AG08395 (cell line): ENCODE measurements at regions not wholly inside any gene's neighbourhood (a gene's known extent, or its start where the extent isn't known, plus 50 kb on each side); places are given as distances from the start of the nearest gene placed in this dataset.
"Not testable (repeated sequence)": the region's sequence is repeated elsewhere in the genome, so short reads cannot be mapped to it uniquely, and the experiment has no call there.

Experiments used
- DNase-seq: peaks from one replicate; pipeline ENCODE4 v3.0.0; 2012; ENCODE audit warnings: mixed read lengths, low spot score

GRCh38 chr6:27805347-27805746 is 106.8 kb downstream of the OR2B2 start:
- DNase-seq: no peak

DNA sequence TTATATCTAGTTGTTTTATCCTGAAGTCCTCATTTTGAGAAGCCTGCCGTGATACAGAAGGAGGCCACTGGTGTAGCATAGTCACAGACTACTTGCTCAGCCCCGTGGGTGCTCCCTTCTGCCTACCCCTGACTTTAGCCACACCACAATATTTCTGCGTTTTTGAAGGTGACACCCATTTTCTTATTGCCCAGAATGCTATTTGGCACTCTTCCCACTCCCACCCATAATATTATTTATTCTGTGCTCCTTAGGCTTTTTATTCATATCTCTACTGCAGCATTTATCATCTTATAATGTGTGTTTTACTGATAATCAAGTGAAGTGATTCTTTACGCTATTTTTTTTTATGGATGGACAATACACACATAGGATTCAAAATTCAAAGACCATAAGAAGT is 107.3 kb downstream of the OR2B2 start:
- DNase-seq: no peak

- no peak for DNase-seq
Measured at GRCh38 chr6:27800731-27801373, 111.3 kb downstream of the OR2B2 start.

DNA sequence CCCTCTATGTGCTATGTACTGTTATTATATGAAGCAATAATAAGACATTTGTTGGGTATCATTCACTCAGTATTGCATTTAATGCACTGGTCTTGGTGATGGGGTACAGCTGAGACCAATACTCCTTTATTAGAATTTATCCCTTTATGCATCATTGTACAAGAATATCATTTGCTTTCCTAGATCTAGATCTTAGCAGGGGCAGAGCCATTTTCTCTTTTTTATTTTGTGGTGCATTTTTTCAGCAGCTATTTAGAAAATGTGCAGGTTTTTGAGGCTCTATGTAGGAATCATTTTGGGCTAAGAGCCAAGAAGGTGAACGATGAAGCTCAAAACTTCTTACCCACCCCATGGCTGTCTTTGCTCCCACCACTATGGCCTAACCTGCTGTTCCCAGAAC is 114.2 kb downstream of the OR2B2 start:
- DNase-seq: no peak

DNA sequence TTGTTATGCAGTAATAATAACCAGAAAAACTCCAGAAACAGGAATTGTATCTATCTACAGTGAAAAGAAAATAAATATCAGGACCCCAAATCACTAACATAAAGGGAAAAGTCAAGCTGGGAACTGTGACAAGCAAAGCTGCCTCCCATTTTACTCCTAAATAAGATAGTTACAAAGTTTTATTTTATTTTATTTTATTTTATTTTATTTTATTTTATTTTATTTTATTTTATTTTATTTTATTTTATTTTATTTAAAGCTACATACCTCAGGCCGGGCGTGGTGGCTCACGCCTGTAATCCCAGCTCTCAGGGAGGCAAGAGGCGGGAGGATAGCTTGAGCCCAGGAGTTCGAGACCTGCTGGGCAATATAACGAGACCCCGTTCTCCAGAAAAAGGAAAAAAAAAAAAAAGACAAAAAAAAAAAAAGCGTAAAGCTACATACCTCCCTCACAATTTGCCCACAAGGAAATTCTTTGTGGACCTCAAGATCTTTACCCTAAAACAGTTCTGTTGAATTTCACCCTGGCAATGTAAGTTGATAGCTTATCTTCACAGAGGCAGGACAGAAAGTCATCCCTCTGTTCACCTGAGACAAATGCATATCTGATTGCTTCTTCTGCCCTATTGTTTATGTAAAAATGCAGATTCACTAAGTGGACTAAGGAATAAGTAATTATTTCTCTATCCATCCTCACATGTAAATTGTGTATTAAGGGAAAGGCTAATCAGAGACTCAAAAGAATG is 115.3 kb downstream of the OR2B2 start:
- DNase-seq: not testable (repeated sequence)

- peak; percentile 82 for DNase-seq
Measured at GRCh38 chr6:27795697-27796494, 116.3 kb downstream of the OR2B2 start.

DNA sequence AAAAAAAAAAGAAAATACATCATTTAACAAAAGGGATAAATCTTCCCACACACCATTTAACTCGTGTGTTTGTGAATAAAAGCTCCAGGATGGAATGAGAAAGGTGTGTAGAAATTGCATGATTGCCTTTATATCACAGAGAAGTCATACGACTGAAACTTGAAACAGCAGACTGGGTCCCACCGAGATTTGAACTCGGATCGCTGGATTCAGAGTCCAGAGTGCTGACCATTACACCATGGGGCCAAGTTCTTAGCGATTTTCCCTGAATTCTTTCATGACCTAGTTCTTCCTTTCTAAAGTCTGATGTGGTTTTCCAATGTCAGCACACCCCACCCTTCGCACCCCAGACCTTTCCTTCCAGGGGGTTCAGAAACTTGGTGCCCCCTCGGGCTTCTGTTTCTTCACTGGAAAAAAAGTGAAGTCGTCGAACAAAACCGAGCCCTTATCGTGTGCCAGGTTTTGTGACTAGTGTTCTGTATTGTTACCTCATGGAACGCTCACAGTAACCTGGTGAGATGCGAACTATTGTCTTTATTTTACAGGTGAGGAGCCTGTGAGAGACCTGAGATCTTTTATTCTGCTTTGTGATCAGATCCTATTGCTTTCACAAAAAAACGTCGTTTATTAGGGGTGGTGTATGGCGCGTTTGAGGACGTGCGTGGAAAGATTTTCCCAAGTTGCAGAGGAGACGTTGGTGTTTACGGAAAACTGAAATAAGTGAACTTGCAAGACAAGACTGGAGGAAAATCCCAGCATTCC is 120.8 kb downstream of the OR2B2 start:
- DNase-seq: peak; percentile 49

DNA sequence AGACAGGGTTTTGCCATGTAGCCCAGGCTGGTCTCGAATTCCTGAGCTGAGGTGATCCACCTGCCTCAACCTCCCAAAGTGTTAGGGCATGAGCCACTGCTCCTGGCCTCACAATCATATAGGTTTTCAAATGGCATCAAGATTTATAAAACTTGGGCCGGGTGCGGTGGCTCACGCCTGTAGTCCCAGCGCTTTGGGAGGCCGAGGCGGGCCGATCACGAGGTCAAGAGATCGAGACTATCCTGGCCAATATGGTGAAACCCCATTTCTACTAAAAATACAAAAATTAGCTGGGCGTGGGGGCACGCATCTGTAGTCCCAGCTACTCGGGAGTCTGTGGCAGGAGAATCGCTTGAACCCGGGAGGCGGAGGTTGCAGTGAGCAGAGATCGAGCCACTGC is 123.8 kb downstream of the OR2B2 start:
- not testable (repeated sequence) for DNase-seq

GRCh38 chr6:27786048-27786447 is 126.1 kb downstream of the OR2B2 start:
- no peak for DNase-seq

DNA sequence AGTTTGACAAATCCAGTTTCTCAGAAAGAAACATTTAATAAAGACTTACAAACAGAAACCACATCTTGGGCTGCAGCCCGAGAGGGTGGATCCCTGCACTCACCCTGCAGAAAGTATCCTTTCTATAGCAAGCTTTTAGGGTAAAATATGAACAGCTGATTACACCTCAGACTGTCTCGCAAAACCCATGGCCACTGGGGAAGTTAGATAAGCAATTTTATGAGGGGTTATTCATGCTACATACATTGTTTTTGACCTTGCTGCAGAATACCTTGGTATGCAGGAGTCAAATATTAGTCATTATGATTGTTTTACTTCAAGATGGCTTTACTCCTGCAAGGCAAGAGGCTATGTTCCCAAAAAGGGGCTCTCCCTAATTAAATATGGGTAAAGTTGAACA is 126.9 kb downstream of the OR2B2 start:
- no peak for DNase-seq

DNA sequence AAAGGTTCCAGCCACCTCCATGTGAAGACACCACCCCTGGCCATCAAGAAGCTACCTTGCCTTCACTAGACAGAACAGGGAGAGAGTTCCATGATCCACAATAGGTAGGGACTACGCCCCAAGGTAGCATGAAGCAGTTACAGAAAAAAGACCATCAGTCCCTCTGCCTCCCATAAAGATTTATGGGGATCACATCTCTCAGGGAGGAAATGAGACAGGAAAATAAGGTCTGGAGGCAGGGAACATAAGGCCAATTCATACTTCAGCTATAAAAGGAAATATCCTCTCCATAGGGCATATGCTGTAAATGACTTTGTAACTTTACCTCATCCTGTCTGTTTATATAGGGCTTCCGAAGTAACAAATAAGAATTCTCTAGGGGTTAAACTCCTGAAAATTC is 129.4 kb downstream of the OR2B2 start:
- no peak for DNase-seq

DNA sequence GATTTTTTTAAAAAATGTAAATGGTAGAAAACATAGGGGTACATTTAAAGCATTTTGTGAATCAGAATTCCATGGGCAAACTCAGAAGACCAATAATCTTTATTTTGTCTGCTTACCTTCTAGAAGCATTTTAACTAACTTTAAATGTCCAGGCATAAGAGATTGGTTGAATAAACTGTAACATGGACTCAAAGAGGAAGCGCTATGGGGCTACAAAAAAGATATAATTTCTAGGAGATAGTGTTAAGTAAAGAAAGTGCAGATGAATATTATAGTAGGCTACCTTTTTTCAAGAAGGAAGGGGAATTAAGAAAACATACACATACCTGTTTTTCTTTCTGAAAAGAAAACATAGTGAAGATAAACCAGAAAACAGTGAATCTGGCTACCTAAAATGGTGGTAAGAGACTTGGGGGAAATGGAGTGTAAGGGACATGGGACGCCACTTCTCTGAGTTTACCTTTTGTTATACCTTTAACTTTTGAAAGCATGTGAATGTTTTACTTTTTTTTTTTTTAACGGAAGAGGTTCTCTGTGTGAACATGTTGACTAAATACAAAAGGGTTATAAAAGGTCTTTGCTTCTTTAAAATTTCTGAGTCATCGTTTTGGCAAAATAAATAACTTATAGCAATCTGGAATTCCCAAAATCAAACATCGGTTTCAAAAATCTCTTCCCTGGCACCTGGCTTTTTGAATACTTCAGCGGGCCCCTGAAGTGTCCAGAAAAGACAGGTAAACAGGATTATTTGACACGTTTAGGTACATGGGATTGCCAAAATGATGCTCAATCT is 133.4 kb downstream of the OR2B2 start:
- no peak for DNase-seq

GRCh38 chr6:27777614-27778355 is 134.4 kb downstream of the OR2B2 start:
- no peak for DNase-seq

DNA sequence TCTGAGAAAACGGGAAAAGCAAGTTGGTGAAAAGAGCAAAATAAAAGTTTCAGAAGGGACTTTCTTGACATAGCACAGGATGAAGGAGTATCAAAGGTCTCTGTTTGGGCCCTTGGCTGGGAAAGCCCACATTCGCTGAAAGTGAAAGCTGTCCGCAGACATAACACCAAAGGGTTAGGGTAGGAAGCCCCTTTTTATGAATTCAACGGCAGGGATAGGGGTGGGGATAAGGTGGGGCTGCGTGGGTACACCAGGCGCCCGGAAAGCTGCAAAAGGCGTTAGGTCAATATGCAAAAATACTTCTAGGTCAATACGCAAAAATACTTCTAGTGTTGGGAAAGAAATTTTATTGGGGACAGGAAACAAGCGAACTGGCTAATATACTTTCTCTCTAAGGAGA is 135.1 kb downstream of the OR2B2 start:
- DNase-seq: no peak

GRCh38 chr6:27776504-27776903 is 135.7 kb downstream of the OR2B2 start:
- DNase-seq: no peak

DNA sequence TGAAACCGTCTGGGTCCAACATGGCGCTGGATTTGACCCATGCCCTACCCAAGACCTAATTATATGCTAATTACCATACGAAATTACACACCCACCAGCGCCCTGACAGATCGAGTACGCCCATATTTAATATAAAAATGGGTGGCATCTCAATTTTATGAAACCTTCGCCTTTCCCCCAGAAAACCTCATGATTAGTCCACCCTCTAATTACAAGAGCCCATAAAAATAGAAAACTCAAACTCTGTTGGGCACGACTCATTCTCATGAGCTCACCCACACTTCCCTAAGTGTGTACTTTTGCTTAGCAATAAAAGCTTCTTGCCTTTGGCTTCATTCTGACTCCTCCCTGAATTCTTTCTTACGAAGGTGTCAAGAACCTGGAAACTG is 136.4 kb downstream of the OR2B2 start:
- no peak for DNase-seq

DNA sequence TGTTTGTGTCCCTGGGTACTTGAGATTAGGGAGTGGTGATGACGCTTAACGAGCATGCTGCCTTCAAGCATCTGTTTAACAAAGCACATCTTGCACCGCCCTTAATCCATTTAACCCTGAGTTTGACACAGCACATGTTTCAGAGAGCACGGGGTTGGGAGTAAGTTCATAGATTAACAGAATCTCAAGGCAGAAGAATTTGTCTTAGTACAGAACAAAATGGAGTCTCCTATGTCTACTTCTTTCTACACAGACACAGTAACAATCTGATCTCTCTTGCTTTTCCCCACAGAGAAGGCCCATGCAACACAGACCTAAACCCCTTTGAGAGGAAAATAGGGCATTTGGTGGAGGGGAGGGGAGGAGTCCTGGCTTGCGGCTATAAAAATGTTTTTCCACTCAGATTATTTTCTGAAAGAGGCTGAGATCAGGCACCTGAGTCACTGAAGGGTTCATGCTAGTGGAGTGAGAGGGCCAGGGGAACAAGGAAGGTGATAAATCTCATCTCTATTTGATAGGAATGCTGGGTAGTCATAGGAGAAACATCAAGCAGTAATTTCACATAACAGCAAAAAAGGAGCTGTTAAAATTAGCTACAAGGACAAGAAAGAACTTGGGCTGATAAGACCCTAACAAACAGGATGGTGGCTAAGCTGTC is 136.9 kb downstream of the OR2B2 start:
- peak; percentile 18 for DNase-seq

GRCh38 chr6:27774264-27774600 is 138.0 kb downstream of the OR2B2 start:
- not testable (repeated sequence) for DNase-seq

DNA sequence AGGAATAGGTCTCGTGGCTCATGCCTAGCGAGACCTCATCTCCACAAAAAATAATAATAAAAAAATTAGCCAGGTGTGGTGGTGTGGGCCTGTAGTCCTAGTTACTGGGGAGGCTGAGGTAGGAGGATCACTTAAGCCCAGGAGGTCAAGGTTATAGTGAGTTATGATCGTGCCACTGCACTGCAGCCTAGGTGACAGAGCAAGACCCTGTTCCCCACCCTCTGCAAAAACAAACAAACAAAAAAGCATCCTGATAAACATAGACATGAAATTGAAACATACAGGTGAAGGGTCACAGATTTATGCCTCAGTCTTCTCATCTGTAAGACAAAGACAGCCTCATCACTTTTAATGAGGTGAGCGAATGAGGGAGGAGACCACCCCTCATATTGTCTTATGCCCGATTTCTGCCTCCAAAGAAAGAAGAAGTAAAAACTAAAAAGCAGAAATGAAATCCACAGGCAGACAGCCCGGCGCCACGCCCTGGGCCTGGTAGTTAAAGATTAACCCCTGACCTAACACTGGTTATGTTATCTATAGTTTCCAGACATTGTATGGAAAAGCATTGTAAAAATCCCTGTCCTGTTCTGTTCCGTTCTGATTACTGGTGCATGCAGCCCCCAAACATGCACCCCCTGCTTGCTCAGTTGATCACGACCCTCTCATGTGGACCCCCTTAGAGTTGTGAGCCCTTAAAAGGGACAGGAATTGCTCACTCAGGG is 138.5 kb downstream of the OR2B2 start:
- not testable (repeated sequence) for DNase-seq
